ENCODE measurements at regions not wholly inside any gene's neighbourhood (a gene's known extent, or its start where the extent isn't known, plus 50 kb on each side); places are given as distances from the start of the nearest gene placed in this dataset.

- no peak for TF ChIP-seq CTCF (conservative IDR thresholded peaks at IDR 0.05; ENCODE audit: low read length)
- TF ChIP-seq EZH2phosphoT487 (IDR thresholded peaks at IDR 0.05; ENCODE audit: borderline replicate concordance, low read depth, low read length): no peak
These were observed 843.9 kb downstream of the AMY1C start for GRCh38 chr1:104593413-104594187.

All from OCI-LY7 (cell line).